ENCODE measurements at regions not wholly inside any gene's neighbourhood (a gene's known extent, or its start where the extent isn't known, plus 50 kb on each side); places are given as distances from the start of the nearest gene placed in this dataset.
"Not testable (repeated sequence)": the region's sequence is repeated elsewhere in the genome, so short reads cannot be mapped to it uniquely, and the experiment has no call there.

- DNase-seq = no peak
Observed at GRCh38 chr16:35198223-35199199, 1739.1 kb downstream of the TP53TG3F start.

- DNase-seq = no peak
Observed at GRCh38 chr16:35200662-35201061, 1741.2 kb downstream of the TP53TG3F start.

GRCh38 chr16:35201151-35201550 lies 1741.7 kb downstream of the TP53TG3F start:
- DNase-seq = no peak

GRCh38 chr16:35203636-35204035 lies 1744.2 kb downstream of the TP53TG3F start:
- DNase-seq = no peak

- DNase-seq = no peak
Observed at GRCh38 chr16:35207059-35207999, 1747.9 kb downstream of the TP53TG3F start.

GRCh38 chr16:35208001-35208935 lies 1748.9 kb downstream of the TP53TG3F start:
- no peak for DNase-seq

GRCh38 chr16:35210681-35211433 lies 1751.4 kb downstream of the TP53TG3F start:
- DNase-seq = no peak

- no peak for DNase-seq
Observed at GRCh38 chr16:35214840-35215239, 1755.4 kb downstream of the TP53TG3F start.

GRCh38 chr16:35215287-35215686 lies 1755.9 kb downstream of the TP53TG3F start:
- DNase-seq = no peak

GRCh38 chr16:35216261-35216660 lies 1756.8 kb downstream of the TP53TG3F start:
- DNase-seq = not testable (repeated sequence)

- DNase-seq = no peak
Observed at GRCh38 chr16:35221482-35222185, 1762.2 kb downstream of the TP53TG3F start.

- DNase-seq = no peak
Observed at GRCh38 chr16:35234679-35235078, 1775.3 kb downstream of the TP53TG3F start.

- DNase-seq = no peak
Observed at GRCh38 chr16:35239561-35239960, 1780.1 kb downstream of the TP53TG3F start.

GRCh38 chr16:35249051-35249450 lies 1789.6 kb downstream of the TP53TG3F start:
- DNase-seq = no peak

GRCh38 chr16:35252356-35252936 lies 1793.0 kb downstream of the TP53TG3F start:
- DNase-seq = no peak

- no peak for DNase-seq
Observed at GRCh38 chr16:35255186-35255803, 1795.9 kb downstream of the TP53TG3F start.

GRCh38 chr16:35255816-35256215 lies 1796.4 kb downstream of the TP53TG3F start:
- DNase-seq = no peak

GRCh38 chr16:35258381-35258780 lies 1799.0 kb downstream of the TP53TG3F start:
- DNase-seq = no peak

- DNase-seq = no peak
Observed at GRCh38 chr16:35295856-35296255, 1836.4 kb downstream of the TP53TG3F start.

Data from NCI-H2171 (cell line).